Right kidney (tissue), 1 donor: ENCODE measurements at regions not wholly inside any gene's neighbourhood (a gene's known extent, or its start where the extent isn't known, plus 50 kb on each side); places are given as distances from the start of the nearest gene placed in this dataset.
A peak's percentile ranks its signal among the peaks of the same experiment; 100 is the strongest.

Experiments used
- DNase-seq: peaks from one replicate; pipeline ENCODE4 v3.0.0-alpha.2; 2016

GRCh38 chr20:24376311-24377099, 92.9 kb upstream of the SYNDIG1 start:
- DNase-seq, result no peak

- DNase-seq, result no peak
Measured at GRCh38 chr20:24373372-24373771, 96.1 kb upstream of the SYNDIG1 start.

GRCh38 chr20:24370911-24371695, 98.3 kb upstream of the SYNDIG1 start:
- no peak for DNase-seq

GRCh38 chr20:24370249-24370648, 99.2 kb upstream of the SYNDIG1 start:
- no peak for DNase-seq

GRCh38 chr20:24368253-24368652, 101.2 kb upstream of the SYNDIG1 start:
- no peak for DNase-seq

GRCh38 chr20:24366336-24367004, 103.0 kb upstream of the SYNDIG1 start:
- no peak for DNase-seq

GRCh38 chr20:24365670-24366069, 103.8 kb upstream of the SYNDIG1 start:
- DNase-seq, result no peak

- DNase-seq, result no peak
Measured at GRCh38 chr20:24364482-24364881, 104.9 kb upstream of the SYNDIG1 start.

GRCh38 chr20:24363031-24363430, 106.4 kb upstream of the SYNDIG1 start:
- no peak for DNase-seq

- no peak for DNase-seq
Measured at GRCh38 chr20:24362080-24362479, 107.3 kb upstream of the SYNDIG1 start.

- no peak for DNase-seq
Measured at GRCh38 chr20:24361541-24361940, 107.9 kb upstream of the SYNDIG1 start.

- DNase-seq, result no peak
Measured at GRCh38 chr20:24360531-24360930, 108.9 kb upstream of the SYNDIG1 start.

GRCh38 chr20:24359321-24360027, 110.0 kb upstream of the SYNDIG1 start:
- DNase-seq, result no peak

GRCh38 chr20:24357931-24358330, 111.5 kb upstream of the SYNDIG1 start:
- DNase-seq, result no peak

- DNase-seq, result peak; percentile 35
Measured at GRCh38 chr20:24357177-24357576, 112.3 kb upstream of the SYNDIG1 start.

GRCh38 chr20:24353135-24353690, 116.2 kb upstream of the SYNDIG1 start:
- DNase-seq, result no peak

GRCh38 chr20:24350923-24351368, 118.5 kb upstream of the SYNDIG1 start:
- no peak for DNase-seq

- no peak for DNase-seq
Measured at GRCh38 chr20:24341781-24342180, 127.6 kb upstream of the SYNDIG1 start.

- no peak for DNase-seq
Measured at GRCh38 chr20:24340933-24341332, 128.5 kb upstream of the SYNDIG1 start.

- DNase-seq, result no peak
Measured at GRCh38 chr20:24339210-24339641, 130.2 kb upstream of the SYNDIG1 start.

- no peak for DNase-seq
Measured at GRCh38 chr20:24337551-24337950, 131.9 kb upstream of the SYNDIG1 start.

GRCh38 chr20:24337069-24337468, 132.4 kb upstream of the SYNDIG1 start:
- DNase-seq, result no peak
